ENCODE measurements at regions not wholly inside any gene's neighbourhood (a gene's known extent, or its start where the extent isn't known, plus 50 kb on each side); places are given as distances from the start of the nearest gene placed in this dataset.
"Not testable (repeated sequence)": the region's sequence is repeated elsewhere in the genome, so short reads cannot be mapped to it uniquely, and the experiment has no call there.

- not testable (repeated sequence) for H3K27me3 ChIP-seq (ENCODE audit: control insufficient read depth, insufficient read depth, low read length); DNase-seq; H3K4me3 ChIP-seq (ENCODE audit: insufficient read depth, low read depth, low read length); H3K36me3 ChIP-seq (replicated peaks; ENCODE audit: control insufficient read depth, insufficient read depth, low read length)
Observed at GRCh38 chr3:55136291-55136690, 208.4 kb upstream of the LRTM1 start.

- H3K36me3 ChIP-seq (replicated peaks; ENCODE audit: control insufficient read depth, insufficient read depth, low read length): no peaks in the 10 kb centered on the region
Observed at GRCh38 chr3:55128225-55128823, 200.5 kb upstream of the LRTM1 start.

GRCh38 chr3:55127565-55127964 lies 199.7 kb upstream of the LRTM1 start:
- DNase-seq: peak; percentile 6
- Histone ChIP-seq H3K36me3 (replicated peaks; ENCODE audit: control insufficient read depth, insufficient read depth, low read length) (no peaks in the 10 kb centered on the region), H3K4me3 (ENCODE audit: insufficient read depth, low read depth, low read length) (no peak overlapping the region), H3K27me3 (ENCODE audit: control insufficient read depth, insufficient read depth, low read length) (no peaks in the 10 kb centered on the region)

More at GRCh38 chr3:55128225-55128823, 200.5 kb upstream of the LRTM1 start:
- no peak for DNase-seq
- Histone ChIP-seq H3K27me3 (ENCODE audit: control insufficient read depth, insufficient read depth, low read length) (no peaks in the 10 kb centered on the region), H3K4me3 (ENCODE audit: insufficient read depth, low read depth, low read length) (no peak overlapping the region)

GRCh38 chr3:55124371-55124770 lies 196.5 kb upstream of the LRTM1 start:
- Histone ChIP-seq H3K36me3 (replicated peaks; ENCODE audit: control insufficient read depth, insufficient read depth, low read length) (no peaks in the 10 kb centered on the region), H3K4me3 (ENCODE audit: insufficient read depth, low read depth, low read length) (no peak overlapping the region), H3K27me3 (ENCODE audit: control insufficient read depth, insufficient read depth, low read length) (no peaks in the 10 kb centered on the region)
- no peak for DNase-seq

Measured in H7 (cell line).